Middle frontal gyrus (tissue), 1 donor: ENCODE measurements at regions not wholly inside any gene's neighbourhood (a gene's known extent, or its start where the extent isn't known, plus 50 kb on each side); places are given as distances from the start of the nearest gene placed in this dataset.

Experiments
- DNase-seq: peaks from one replicate; pipeline ENCODE4 v3.0.0-alpha.2; 2015; ENCODE audit warnings: low spot score; ENCODE audit errors: extremely low spot score

DNA sequence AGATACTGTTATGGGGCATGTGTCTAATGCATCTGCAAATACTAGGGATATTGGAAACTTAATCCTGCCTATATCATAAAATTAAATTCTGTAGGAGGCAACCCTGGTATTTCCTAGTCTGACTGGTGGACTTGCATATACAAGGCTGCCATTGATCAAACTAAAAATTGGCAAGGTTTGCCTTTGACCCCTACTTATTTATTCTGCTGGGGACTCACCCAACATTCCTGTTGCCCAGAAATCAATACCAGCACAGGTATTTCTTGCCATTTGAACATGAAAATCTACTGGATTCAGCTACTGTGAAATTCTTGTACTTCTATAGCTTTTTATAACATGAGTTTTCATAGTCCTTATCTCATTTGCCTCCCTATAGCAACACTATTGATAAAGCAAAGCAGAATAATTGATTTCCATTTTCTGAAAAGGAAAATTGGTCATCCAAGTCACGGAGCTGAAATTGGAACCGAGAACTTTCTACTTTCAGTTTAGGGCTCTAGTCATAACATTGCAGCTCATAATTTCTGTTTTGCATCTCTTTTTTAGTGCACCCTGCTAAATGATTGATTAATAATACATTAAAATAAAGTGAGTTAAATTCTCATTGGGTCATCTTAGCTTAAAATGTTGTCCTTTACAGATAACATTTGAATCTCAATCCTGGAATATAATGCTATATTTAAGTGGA lies 365.2 kb downstream of the MFSD1 start:
- no peak for DNase-seq

DNA sequence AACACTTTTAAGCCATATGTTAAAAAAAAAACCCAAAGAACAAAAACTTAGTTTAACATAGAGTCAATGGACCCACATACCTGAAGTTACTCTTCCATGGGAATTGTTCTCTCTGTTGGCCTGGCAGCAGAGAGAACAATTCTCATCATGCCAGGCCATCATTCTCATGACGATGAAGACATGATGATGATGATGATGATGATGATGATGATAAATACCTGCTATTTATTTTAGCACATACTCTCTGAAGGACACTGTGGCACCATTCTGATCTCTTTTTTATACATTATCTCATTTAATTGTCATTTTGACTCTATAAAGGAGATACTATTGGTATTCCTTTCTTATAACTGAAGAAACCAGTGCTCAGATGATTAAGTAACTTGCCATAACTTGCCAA lies 366.9 kb downstream of the MFSD1 start:
- no peak for DNase-seq

DNA sequence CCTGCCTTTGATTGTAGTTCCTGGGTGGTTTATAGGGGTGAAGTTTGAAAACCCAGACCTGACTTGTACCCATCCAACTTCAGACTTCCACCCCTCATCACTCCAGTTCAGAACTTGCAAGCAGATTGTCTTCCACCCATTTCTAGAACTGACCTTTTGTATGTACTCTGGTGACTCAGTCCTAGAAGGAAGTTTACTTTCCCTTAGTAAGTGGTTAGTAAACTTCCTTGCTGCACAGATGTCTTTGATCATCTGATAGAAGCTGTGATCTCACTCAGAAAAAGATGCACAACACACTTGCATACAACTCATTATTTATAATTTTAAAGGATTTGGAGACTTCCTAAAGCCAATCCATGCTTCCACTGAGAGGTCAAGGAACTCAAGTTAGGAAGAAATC lies 368.0 kb downstream of the MFSD1 start:
- DNase-seq, result no peak

- DNase-seq, result no peak
These were observed 368.7 kb downstream of the MFSD1 start for GRCh38 chr3:159170436-159171003.

DNA sequence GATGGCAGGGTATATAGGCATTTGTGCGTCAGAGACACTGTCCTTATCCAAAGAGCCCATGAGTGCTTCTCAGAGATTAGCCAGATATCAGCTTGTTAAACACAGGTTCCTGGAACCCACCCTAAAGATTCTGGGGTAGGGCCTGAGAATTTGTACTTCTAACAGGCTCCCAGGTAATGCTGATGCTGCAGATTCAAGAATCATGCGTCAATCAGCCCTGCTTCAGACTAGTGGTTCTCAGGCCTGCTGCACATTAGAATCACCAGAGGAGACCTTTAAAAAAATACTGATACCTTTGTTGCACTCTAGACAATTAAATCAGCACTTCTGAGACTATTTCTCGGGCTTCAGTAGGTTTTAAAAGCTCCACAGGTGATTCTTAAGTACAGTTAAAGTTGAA lies 369.5 kb downstream of the MFSD1 start:
- no peak for DNase-seq

GRCh38 chr3:159172473-159172872 lies 370.6 kb downstream of the MFSD1 start:
- no peak for DNase-seq

DNA sequence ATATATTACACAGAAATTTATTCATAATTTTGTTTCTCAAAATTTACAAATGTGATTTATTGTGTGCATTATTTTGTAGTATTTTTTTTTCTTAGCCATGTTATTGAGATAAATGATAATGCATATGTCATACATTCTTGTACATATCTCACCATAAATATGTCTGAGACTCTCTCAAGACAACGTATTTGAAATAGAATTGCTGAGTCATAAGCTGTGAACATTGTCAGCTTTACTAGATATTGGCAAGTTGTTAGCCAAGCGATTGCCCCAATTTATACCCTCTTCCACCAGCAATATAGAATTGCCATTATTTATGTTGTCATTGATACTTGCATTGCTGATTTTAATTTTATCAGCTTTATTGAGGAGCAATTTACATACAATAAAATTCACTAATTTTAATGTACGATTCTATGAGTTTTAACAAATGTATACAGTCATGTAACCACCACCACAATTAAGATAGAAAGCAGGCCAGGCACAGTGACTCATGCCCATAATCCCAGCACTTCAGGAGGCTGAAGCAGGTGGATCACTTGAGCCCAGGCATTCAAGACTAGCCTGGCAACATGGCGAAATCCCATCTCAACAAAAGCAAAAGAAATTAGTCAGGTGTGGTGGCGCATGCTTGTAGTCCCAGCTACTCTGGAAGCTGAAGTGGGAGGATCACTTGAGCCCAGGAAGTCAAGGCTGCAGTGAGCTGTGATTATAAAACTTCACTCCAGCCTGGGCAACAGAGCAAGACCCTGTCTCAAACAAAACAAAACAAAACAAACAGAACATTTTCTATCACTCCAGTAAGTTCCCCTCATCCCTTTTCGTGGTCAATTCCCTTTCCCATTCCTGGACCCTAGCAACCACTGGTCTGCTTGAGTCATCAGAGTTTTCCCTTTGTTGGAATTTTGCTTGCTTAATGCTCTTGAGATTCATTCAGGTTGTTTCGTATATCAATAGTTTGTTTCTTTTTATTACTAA lies 373.1 kb downstream of the MFSD1 start:
- DNase-seq, result no peak

GRCh38 chr3:159178209-159178897 lies 376.5 kb downstream of the MFSD1 start:
- no peak for DNase-seq

DNA sequence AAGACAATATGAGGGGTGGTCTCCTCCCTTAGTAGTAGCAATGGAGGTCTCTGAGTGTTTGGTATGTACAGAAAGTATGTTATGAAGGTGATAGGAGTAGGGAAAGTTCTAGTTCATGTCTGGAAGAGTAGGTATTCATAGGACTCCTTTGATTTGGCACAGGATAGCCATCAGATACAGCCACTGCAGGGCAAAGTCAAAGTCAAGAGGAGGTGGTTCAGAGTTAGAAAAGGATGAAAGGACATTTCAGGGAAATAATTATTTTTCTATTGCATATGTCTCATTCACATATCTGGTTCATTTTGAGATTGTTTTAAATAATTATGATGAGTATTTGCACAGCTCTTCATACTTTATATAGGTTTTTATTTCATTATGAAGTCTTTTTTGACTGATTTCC lies 381.1 kb downstream of the MFSD1 start:
- DNase-seq, result no peak

DNA sequence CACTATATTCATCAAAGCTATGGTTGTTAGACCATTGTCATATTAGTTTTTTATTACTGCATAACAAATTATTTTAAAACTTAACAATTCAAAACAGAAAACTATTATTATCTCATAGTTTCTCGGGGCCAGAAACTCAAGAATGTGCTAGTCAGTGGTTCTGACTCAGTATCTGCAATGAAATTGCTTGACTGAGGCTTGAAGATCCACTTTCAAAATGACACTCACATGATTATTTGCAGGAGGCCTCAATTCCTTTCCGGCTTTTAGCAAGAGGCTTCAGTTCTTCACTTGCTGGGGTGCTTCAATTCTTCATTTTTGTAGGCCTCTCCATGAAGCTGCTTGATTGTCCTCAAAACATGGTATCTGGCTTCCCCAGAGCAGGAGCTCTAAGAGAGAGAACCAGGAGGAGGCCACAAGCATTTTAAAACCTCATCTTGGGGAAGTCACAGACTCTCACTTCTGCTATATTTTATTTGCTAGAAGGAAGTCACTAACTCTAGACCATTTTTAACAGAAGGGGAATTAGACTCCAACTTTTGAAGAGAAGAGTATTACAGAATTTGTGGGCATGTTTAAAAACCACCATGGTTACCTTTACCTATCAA lies 383.7 kb downstream of the MFSD1 start:
- no peak for DNase-seq

DNA sequence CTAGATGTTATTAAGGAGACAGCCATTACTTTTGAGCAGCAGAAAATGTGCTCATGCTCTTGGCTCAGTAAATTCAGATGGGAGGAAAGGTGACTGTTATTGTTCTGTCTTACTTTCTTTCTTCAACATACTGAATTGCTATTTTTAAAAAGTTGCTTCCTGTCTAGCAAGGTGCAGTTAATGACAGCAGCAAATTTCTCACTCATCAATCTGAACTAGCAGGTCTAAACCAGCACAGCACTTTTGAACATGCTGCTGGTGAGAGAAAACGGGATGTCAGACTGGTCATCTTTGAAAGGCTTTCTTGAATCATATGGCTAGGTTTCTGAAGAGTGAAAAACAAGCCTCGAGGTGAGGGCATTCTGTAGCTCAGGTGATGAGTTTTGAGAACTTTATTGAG lies 384.7 kb downstream of the MFSD1 start:
- no peak for DNase-seq

DNA sequence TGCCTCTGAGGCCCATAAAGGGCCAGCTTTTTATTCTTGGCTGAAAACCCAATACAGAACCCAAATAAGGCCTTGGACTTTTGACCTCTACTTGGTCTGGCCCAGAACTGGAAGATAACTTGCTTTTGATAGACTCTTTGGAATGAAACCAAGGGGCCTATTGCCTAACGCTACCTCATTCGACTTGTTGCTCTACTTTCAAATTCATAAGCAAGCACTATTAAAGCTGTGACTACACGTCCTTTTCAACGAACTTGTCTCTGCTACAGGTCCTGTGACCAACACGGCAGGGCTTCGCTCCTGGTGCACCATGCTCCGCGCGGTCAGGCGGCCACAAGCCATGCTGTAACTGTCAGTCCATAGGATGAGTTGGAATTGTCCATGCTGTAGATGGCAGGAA lies 385.4 kb downstream of the MFSD1 start:
- DNase-seq, result no peak

GRCh38 chr3:159187706-159188105 lies 385.9 kb downstream of the MFSD1 start:
- no peak for DNase-seq

DNA sequence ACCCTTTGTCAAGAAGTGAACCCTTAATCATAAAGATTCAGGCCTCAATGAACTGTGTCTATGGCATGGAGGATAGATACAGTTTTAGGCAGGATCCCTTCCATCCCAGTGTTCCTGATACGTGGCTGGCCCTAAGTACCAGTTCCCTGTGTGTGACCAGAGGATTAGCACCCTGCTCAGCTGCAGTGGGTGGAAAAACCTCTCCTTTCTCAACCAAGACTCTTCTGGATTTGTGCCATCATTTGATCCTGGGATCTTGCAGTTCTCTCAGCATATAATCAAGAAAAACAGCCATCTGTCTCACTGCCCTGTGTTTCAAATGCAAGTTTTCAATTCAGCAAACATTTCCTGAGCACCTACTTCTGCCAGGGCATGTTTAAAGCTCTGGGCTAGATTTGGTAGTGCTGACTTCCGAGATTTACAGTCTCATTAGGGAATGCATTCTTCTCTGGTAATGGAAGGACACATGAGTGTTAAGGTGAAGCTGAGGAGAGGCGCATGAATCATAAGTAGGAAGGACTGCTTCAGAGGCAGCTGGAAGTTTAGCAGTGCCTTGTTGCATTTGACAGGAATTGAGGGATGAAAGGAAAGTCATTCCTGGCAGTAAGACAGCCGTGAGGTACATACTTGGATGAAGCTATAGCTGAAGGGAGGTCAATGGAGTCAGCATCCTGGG lies 388.3 kb downstream of the MFSD1 start:
- DNase-seq, result no peak

- DNase-seq, result no peak
These were observed 389.6 kb downstream of the MFSD1 start for GRCh38 chr3:159191447-159191846.

DNA sequence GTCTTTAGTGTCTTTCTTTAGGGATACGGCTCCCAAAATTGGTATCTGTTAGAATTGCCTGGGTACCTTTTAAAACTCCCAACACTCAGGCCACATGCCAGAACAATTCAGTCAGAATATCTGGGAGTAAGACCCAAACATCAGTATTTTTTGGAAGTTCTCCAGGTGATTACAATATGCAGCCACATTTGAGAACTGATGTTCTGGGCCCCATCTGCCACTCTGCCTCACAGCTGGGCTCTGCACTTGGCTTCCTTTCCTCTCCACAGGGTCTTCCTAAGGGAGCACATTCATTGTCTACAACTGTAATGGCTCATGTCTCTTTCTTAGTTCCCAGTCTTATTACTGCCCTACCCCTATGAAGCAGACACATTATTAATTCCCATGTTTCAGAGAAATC lies 394.5 kb downstream of the MFSD1 start:
- DNase-seq, result no peak

DNA sequence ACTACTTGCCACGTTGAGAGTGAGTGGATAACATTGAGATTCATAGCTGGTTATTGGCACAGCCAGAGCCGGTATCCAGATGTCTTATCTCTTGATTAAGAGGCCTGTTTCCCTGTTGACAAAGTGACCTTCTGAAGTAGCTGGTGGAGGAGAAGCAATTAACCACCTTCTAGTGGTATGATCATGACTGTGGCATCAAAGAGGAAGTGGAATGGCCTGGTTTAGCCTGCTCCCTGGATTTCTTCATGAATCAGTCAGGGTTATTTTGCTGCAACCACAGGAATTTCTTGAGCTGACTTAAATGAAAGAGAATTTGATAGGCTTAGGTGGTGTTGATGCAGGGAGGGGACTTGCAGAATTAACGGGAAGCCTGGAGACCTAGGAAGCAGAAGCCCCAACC lies 398.3 kb downstream of the MFSD1 start:
- DNase-seq, result no peak

DNA sequence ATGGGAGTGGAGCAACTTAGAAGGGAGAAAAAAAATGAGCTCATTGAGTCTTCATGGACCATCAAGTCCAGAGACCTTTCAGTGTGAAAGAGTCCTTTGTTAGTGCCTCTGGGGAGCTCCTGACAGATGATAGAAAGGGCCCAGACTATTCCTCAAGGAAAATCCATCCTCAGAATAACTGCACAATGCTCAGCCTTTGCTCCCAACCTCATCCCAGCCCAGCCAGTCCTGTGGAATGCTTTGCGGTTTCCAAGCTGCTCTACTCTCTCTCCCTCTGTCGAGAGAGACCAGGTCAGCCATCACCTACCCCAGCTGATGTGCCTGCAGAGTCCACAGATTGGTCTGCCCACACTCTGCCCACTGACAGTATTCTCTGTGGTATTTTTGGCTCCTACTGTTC lies 406.2 kb downstream of the MFSD1 start:
- no peak for DNase-seq

DNA sequence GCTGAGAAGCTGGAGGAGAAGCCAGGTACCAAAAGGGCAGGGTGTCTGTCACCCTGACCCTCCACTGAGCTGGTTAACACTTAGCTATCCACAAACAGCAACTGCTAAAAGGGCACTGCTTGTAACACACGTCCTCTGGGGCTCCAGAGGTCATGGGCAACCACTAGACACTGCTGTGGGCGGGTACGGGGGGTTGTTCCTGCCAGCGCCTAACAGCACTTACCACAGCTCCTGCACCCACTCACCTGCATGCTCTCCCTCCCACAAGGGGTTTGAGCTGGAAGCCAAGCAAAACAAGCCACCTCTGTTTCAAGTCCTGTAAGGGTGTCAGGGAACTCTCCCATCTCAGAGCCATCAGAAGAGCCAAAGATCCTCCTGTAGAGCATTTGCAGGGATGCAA lies 407.6 kb downstream of the MFSD1 start:
- DNase-seq, result no peak

DNA sequence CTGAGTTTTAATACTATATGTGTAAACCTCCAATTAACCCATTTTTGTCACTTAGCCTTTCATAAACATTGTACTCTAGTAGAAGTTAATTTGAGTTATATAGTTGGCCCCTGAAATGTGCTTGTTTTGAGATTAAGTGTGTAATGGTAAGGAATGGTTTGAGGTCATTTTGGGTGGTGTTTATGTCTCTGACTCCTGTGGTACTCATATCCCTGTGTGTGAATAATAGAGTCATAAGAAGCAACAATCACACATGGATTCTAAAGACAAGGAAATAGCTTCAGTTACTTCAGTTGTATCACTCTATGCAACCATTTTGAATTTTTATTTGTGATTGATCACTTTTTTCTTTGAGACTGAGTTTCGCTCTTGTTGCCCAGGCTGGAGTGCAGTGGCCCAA lies 408.5 kb downstream of the MFSD1 start:
- DNase-seq, result no peak

DNA sequence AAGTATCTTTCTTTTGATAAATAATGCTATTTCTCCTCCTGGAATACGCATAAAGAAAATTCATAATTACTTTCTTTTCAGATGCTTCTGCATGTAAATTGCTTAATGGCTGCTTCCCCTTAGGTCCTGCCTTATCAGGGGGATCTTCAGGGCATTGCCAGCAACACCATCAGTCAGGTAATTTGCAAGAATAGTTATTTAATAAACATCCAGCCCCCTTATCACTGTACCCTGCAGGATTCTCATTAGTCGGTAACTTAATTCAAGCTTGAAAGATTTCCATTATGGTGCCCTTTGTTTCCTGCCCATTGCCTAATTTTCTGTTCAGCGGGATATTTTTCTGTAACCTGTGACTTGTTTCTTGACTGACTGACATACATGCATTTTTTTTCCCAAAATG lies 414.5 kb downstream of the MFSD1 start:
- DNase-seq, result no peak
